Globus pallidus (tissue), 1 donor: ENCODE measurements at regions not wholly inside any gene's neighbourhood (a gene's known extent, or its start where the extent isn't known, plus 50 kb on each side); places are given as distances from the start of the nearest gene placed in this dataset.

Experiments
- DNase-seq: peaks from one replicate; pipeline ENCODE4 v3.0.0-alpha.2; 2015; ENCODE audit warnings: low spot score

GRCh38 chr17:77321649-77322513 lies 181.1 kb downstream of the SEC14L1 start:
- peak; percentile 31 for DNase-seq

GRCh38 chr17:77322514-77323412 lies 182.0 kb downstream of the SEC14L1 start:
- DNase-seq: no peak

GRCh38 chr17:77323413-77324171 lies 182.8 kb downstream of the SEC14L1 start:
- DNase-seq: no peak

- DNase-seq: no peak
Measured at GRCh38 chr17:77324227-77324626, 183.5 kb downstream of the SEC14L1 start.

- no peak for DNase-seq
Measured at GRCh38 chr17:77325577-77326075, 184.9 kb downstream of the SEC14L1 start.

- no peak for DNase-seq
Measured at GRCh38 chr17:77326076-77326591, 185.4 kb downstream of the SEC14L1 start.

GRCh38 chr17:77326636-77327035 lies 185.9 kb downstream of the SEC14L1 start:
- DNase-seq: no peak

- no peak for DNase-seq
Measured at GRCh38 chr17:77327181-77327565, 186.4 kb downstream of the SEC14L1 start.

GRCh38 chr17:77327566-77328464 lies 187.0 kb downstream of the SEC14L1 start:
- DNase-seq: no peak

- no peak for DNase-seq
Measured at GRCh38 chr17:77328823-77329740, 188.3 kb downstream of the SEC14L1 start.

GRCh38 chr17:77329741-77330531 lies 189.2 kb downstream of the SEC14L1 start:
- DNase-seq: no peak

- DNase-seq: no peak
Measured at GRCh38 chr17:77330602-77331081, 189.9 kb downstream of the SEC14L1 start.

GRCh38 chr17:77331301-77331864 lies 190.6 kb downstream of the SEC14L1 start:
- DNase-seq: peak; percentile 69

- no peak for DNase-seq
Measured at GRCh38 chr17:77332034-77332971, 191.5 kb downstream of the SEC14L1 start.

GRCh38 chr17:77332981-77333685 lies 192.4 kb downstream of the SEC14L1 start:
- DNase-seq: no peak

GRCh38 chr17:77337150-77337549 lies 196.4 kb downstream of the SEC14L1 start:
- DNase-seq: no peak
